ENCODE measurements at regions not wholly inside any gene's neighbourhood (a gene's known extent, or its start where the extent isn't known, plus 50 kb on each side); places are given as distances from the start of the nearest gene placed in this dataset.

DNA sequence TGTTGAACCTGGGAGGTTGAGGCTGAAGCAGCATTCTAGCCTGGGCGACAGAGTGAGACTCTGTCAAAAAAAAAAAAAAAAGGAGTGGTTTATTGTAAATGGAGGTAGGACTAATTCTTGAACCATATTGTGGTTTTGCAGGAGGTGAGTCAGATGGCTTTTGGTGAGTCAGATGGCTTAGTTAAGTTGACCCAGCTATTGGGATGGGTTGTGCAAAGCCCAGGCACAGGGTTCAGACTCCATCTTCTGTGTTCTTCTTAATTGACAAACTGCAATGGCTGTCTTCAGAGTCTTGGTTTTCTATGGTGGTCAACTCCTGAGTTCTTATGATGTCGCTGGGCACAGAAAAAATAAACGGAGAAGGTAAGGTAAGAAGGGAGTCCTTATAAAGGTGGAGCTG lies 182.7 kb downstream of the ADAMTS15 start:
- DNase-seq: no peak
- no peaks in the 10 kb centered on the region for H3K36me3 ChIP-seq
- H3K27me3 ChIP-seq (ENCODE audit: insufficient read depth, low read depth, severe bottlenecking): no peaks in the 10 kb centered on the region
- H3K4me3 ChIP-seq (ENCODE audit: low read depth, low read length): no peak overlapping the region
- TF ChIP-seq, protein P1, sequence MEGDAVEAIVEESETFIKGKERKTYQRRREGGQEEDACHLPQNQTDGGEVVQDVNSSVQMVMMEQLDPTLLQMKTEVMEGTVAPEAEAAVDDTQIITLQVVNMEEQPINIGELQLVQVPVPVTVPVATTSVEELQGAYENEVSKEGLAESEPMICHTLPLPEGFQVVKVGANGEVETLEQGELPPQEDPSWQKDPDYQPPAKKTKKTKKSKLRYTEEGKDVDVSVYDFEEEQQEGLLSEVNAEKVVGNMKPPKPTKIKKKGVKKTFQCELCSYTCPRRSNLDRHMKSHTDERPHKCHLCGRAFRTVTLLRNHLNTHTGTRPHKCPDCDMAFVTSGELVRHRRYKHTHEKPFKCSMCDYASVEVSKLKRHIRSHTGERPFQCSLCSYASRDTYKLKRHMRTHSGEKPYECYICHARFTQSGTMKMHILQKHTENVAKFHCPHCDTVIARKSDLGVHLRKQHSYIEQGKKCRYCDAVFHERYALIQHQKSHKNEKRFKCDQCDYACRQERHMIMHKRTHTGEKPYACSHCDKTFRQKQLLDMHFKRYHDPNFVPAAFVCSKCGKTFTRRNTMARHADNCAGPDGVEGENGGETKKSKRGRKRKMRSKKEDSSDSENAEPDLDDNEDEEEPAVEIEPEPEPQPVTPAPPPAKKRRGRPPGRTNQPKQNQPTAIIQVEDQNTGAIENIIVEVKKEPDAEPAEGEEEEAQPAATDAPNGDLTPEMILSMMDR (IDR thresholded peaks at IDR 0.05; ENCODE audit: low read depth, low read length): no peak
- no peaks in the 10 kb centered on the region for H3K9me3 ChIP-seq (ENCODE audit: severe bottlenecking)
- no peak overlapping the region for H3K27ac ChIP-seq

DNA sequence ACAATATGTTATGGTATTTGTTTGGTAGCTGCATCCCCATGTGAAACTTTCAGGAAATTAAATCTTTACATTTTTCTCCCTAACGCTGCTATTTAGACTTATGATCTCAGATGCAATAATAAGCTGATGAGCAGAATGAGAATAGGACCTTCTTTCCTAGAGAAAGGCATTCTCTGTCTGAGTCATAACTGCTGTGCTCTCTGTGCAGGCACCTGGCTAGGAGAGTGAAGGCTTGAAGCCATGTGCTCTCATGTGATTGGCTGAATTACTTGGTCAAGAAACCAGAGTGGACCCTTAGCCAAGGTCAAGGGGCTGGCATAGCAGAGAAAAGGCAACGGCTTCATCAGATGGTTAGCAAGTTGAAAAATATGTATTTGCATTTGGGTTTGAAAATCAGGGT lies 185.0 kb downstream of the ADAMTS15 start:
- Histone ChIP-seq H3K36me3 (no peaks in the 10 kb centered on the region), H3K4me3 (ENCODE audit: low read depth, low read length) (no peak overlapping the region), H3K9me3 (ENCODE audit: severe bottlenecking) (no peaks in the 10 kb centered on the region), H3K27ac (no peak overlapping the region), H3K27me3 (ENCODE audit: insufficient read depth, low read depth, severe bottlenecking) (no peaks in the 10 kb centered on the region)
- TF ChIP-seq, protein P1 (IDR thresholded peaks at IDR 0.05; ENCODE audit: low read depth, low read length): no peak
- no peak for DNase-seq

DNA sequence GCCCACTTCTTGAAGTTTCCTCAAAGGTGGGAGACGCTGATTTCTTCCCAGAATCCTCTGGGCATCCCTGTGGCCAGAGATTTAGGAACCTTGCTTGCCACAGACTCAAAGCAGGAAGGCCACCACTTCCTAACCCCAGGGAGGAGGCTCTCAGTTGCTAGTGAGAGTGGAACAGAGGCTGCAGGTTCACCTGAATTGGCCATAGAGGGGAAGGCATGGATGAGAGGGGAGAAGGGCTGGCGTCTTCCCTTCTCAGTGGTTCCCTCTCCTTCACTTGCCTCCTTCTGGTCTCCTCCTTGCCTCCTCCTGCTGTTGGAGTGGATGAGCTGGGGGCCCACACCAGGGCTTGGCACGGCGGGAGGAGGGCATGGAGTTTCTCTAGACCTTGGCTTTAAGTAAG lies 185.7 kb downstream of the ADAMTS15 start:
- Histone ChIP-seq H3K4me3 (ENCODE audit: low read depth, low read length) (no peak overlapping the region), H3K36me3 (no peaks in the 10 kb centered on the region), H3K27me3 (ENCODE audit: insufficient read depth, low read depth, severe bottlenecking) (no peaks in the 10 kb centered on the region), H3K9me3 (ENCODE audit: severe bottlenecking) (no peaks in the 10 kb centered on the region), H3K27ac (no peak overlapping the region)
- no peak for DNase-seq
- TF ChIP-seq, protein P1 (IDR thresholded peaks at IDR 0.05; ENCODE audit: low read depth, low read length): no peak

DNA sequence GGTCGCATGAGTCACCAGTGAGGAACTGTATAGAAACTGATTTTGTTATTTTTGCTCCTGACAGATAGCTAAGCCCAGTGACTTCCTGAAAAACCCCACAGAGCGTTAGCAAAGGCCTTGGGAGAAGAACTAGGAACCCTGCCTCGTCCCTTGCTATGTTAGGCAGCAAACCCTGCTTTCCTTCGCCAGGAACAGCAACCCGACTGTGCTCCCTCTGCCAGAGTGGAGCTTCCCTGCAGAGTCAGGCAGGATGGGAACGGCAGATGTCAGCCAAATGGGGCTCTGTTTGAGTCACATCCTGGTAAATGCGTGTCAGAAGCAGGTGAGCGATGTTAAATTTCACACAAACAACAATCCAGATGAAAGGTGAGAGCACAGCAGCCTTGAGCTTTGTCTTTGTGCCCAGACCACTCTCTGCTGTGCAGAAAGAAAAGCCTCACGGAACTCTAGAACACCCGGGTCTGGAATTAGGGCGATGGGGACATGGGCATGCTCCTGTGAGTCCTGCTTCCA lies 186.6 kb downstream of the ADAMTS15 start:
- no peak overlapping the region for H3K27ac ChIP-seq
- H3K4me3 ChIP-seq (ENCODE audit: low read depth, low read length): no peak overlapping the region
- no peaks in the 10 kb centered on the region for H3K9me3 ChIP-seq (ENCODE audit: severe bottlenecking)
- no peaks in the 10 kb centered on the region for H3K27me3 ChIP-seq (ENCODE audit: insufficient read depth, low read depth, severe bottlenecking)
- no peak for DNase-seq
- TF ChIP-seq, protein P1 (IDR thresholded peaks at IDR 0.05; ENCODE audit: low read depth, low read length): no peak
- no peaks in the 10 kb centered on the region for H3K36me3 ChIP-seq

DNA sequence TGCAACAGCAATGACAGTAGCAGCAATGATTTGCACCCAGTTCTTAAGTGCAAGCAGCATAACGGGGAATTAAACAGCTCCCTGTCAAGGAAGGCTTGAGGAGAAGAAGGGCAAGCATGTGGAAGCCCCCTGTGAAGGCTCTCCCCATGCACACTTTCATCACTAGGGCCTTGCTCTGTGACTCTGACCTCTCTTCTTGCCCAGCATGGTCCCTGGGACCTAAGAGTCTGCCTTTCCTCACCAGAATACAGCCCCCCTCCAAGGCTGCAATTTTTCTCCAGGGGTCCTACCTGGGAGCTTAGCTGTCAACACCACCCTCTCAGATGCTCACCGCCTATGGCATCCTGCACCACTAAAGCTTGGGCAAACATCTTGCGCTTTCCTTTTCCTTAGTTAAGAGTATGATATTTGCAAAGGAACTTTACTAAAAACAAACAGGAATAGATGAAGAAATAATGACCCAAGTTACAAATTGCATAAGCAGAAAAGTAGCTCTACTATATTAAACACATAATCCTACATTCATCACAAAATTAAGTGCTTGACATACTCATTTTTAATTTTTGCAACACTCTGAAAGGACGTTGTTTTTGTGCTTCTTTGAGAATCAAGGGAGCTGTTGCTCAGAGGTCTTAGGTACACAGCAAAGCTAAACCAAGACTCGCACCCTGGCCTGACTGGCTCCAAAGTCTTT lies 187.6 kb downstream of the ADAMTS15 start:
- H3K27ac ChIP-seq: no peak overlapping the region
- DNase-seq: no peak
- no peak overlapping the region for H3K4me3 ChIP-seq (ENCODE audit: low read depth, low read length)
- no peaks in the 10 kb centered on the region for H3K9me3 ChIP-seq (ENCODE audit: severe bottlenecking)
- no peaks in the 10 kb centered on the region for H3K27me3 ChIP-seq (ENCODE audit: insufficient read depth, low read depth, severe bottlenecking)
- TF ChIP-seq, protein P1 (IDR thresholded peaks at IDR 0.05; ENCODE audit: low read depth, low read length): no peak
- no peaks in the 10 kb centered on the region for H3K36me3 ChIP-seq

Measured in WERI-Rb-1 (cell line).